AG09309 (cell line): ENCODE measurements at regions not wholly inside any gene's neighbourhood (a gene's known extent, or its start where the extent isn't known, plus 50 kb on each side); places are given as distances from the start of the nearest gene placed in this dataset.
"Not testable (repeated sequence)": the region's sequence is repeated elsewhere in the genome, so short reads cannot be mapped to it uniquely, and the experiment has no call there.

Experiments used
- DNase-seq: peaks from one replicate; pipeline ENCODE4 v3.0.0-alpha.2; 2010; ENCODE audit warnings: low read depth
- H3K4me3 ChIP-seq: 2 replicates; pipeline ENCODE4 v1.5.1; 2011; ENCODE audit warnings: mild to moderate bottlenecking, low read depth, low read length, moderate library complexity; ENCODE audit not compliant: control insufficient read depth
- TF ChIP-seq, protein P1 (sequence below): IDR thresholded peaks from 2 replicates; pipeline ENCODE4 v1.5.1; 2011; ENCODE audit warnings: mild to moderate bottlenecking, low read depth, low read length, inconsistent platforms; ENCODE audit not compliant: insufficient read depth, control insufficient read depth; ENCODE audit errors: missing control alignments

DNA sequence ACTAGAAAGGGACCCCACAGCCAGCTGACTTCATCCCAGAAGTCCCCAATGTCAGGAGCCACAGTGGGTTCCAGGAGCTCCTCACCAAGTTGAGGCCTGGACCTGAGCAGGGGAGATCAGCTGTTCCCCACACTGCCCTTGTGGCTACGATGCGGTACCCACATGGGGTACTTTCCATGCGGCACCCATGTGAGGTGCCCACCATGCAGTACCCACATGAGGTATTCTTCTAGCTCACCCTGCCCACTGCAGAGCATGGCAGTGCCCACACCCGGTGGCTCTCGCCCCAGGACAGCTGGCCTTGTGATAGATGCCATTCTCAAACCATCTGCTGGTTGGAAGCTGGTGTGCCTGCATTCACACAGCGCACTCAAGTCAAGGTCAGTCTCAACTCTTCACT, 136.3 kb upstream of the PDE1C start:
- TF ChIP-seq, protein P1, sequence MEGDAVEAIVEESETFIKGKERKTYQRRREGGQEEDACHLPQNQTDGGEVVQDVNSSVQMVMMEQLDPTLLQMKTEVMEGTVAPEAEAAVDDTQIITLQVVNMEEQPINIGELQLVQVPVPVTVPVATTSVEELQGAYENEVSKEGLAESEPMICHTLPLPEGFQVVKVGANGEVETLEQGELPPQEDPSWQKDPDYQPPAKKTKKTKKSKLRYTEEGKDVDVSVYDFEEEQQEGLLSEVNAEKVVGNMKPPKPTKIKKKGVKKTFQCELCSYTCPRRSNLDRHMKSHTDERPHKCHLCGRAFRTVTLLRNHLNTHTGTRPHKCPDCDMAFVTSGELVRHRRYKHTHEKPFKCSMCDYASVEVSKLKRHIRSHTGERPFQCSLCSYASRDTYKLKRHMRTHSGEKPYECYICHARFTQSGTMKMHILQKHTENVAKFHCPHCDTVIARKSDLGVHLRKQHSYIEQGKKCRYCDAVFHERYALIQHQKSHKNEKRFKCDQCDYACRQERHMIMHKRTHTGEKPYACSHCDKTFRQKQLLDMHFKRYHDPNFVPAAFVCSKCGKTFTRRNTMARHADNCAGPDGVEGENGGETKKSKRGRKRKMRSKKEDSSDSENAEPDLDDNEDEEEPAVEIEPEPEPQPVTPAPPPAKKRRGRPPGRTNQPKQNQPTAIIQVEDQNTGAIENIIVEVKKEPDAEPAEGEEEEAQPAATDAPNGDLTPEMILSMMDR = no peak
- no peak for DNase-seq

DNA sequence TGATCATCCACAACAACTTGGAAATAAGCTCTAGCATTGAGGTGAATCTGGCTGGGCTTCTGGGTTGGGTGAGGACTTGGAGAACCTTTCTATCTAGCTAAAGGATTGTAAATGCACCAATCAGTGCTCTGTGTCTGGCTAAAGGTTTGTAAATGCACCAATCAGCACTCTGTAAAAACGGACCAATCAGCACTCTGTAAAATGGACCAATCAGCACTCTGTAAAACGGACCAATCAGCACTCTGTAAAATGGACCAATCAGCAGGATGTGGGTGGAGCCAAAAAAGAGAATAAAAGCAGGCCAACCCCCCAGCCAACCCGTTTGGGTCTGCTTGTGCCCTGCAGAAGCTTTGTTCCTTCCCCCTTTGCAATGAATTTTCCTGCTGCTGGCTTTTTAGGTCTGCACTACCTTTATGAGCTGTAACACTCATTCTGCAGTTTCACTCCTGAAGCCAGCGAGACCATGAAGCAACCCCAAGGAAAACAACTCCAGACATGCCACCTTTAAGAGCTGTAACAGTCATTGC, 135.2 kb upstream of the PDE1C start:
- not testable (repeated sequence) for DNase-seq, H3K4me3 ChIP-seq

More for the DNA sequence above, 136.3 kb upstream of the PDE1C start:
- H3K4me3 ChIP-seq = no peak overlapping the region

DNA sequence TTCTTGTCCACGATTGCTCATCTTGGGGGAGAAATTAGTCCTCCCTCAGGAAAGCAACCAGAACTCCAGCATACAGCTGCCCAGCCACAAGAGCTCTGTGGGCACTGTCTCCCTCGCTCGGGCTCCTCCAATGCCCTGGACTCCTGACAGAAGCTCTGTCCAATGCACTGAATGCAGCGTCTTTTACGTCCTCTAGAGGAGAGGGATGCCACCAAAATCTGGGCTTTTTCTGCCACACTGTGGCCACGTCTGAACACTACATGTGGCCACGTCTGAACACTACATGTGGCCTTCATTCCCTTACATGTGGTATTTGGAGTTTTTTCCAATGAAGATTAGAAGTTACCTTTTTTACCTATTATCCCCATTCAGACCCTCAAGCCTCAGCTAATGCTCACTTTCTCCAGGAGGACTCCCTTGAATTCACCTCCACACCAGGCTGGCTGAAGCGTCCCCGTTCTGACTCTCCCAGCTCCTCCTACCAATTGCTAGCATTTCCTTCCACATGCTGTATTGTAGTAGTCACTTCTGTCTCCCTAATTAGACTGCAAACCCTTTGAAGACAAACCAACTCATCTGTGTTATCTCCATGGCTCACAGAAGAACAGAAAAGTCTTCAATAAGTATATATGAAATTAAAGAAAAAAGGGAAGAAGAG, 134.3 kb upstream of the PDE1C start:
- TF ChIP-seq, protein P1 = peak; percentile 74
- H3K4me3 ChIP-seq = peak overlapping the region; percentile 12
- DNase-seq = peak; percentile 61

DNA sequence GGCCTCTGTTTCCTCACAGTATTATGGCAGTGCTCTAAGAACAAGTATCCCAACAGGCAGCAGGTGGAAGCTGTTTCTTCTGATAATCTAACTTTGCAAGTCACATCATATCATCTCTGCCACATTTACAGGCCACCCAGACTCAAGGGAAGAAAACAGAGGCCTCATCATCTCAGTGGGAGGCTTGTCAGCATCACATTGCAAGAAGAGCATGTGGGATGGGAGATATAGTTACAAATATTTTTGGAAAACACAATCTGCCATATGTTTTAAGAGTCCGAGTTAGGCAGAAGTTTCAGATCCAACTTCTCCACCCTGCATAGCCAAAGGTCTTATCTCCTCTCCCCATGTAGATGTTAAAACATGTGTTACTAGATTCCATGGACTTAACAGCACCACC, 130.4 kb upstream of the PDE1C start:
- TF ChIP-seq, protein P1 = no peak
- no peak overlapping the region for H3K4me3 ChIP-seq
- no peak for DNase-seq

DNA sequence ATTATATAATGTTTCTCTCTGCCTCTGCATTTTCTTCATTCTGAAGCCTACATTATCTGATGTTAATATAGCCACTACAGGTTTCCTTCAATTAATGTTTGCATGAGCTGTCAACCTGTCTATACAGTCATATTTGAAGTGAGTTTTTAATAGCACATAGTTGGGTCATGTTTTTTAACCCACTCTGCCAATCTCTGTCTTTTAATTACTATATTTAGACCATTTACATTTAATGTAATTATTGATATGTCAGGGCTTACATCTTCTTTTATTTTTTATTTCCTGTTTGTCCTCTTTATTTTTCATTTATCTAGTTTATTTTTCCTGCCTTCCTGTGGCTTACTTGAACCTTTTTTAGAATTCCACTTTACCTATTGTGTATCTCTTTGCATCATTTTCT, 124.3 kb upstream of the PDE1C start:
- no peak for DNase-seq
- H3K4me3 ChIP-seq = no peak overlapping the region
- TF ChIP-seq, protein P1 = no peak

DNA sequence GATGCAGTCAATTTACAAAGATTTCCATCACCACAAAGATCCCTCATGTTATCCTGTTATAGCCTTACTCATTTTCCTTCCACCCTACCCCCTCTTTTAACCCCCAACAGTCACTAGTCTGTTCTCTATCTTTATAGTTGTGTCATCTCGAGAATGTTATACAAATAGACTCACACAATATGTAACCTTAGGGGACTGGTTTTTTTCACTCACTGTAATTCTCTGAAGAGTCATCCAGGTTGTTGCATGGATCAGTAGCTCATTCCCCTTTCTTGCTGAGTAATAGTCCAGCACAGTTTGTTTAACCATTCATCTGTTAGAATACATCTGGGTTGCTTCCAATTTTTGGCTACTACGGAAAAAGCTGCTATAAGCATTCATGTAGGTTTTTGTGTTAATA, 121.1 kb upstream of the PDE1C start:
- TF ChIP-seq, protein P1 = no peak
- no peak overlapping the region for H3K4me3 ChIP-seq
- DNase-seq = no peak

DNA sequence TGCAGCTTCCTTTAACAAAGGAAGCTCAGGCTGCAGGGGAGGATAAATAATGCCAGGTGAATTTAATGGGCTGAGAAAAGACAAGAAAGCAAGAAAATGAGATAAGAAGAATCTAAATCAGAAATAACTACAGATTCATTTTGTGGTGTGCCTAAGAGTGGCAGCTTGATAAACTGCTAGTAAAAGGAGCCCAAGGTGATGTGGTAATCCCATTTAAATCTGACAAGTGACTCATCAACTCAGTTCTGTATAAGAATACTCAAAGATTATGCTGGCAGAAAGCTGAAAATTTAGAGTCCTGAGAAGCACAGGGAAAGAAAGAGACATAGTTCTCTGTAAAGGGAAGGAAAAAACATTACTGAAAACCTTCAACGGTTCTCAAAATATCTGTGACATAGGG, 109.4 kb upstream of the PDE1C start:
- no peak for DNase-seq

More for the DNA sequence above, 109.4 kb upstream of the PDE1C start:
- TF ChIP-seq, protein P1 = no peak
- H3K4me3 ChIP-seq = no peak overlapping the region
